ENCODE measurements at regions not wholly inside any gene's neighbourhood (a gene's known extent, or its start where the extent isn't known, plus 50 kb on each side); places are given as distances from the start of the nearest gene placed in this dataset.
A peak's percentile ranks its signal among the peaks of the same experiment; 100 is the strongest.

- DNase-seq = no peak
- Histone ChIP-seq H3K4me3 (ENCODE audit: insufficient read depth, low read depth, low read length) (no peak overlapping the region), H3K27me3 (ENCODE audit: control insufficient read depth, insufficient read depth, low read length) (peaks cover 2% of the 10 kb centered on the region; the same call in 1 of the 2 replicates), H3K36me3 (replicated peaks; ENCODE audit: control insufficient read depth, insufficient read depth, low read length) (no peaks in the 10 kb centered on the region)
These were observed 108.1 kb upstream of the INSIG1 start for GRCh38 chr7:155189590-155189989.

DNA sequence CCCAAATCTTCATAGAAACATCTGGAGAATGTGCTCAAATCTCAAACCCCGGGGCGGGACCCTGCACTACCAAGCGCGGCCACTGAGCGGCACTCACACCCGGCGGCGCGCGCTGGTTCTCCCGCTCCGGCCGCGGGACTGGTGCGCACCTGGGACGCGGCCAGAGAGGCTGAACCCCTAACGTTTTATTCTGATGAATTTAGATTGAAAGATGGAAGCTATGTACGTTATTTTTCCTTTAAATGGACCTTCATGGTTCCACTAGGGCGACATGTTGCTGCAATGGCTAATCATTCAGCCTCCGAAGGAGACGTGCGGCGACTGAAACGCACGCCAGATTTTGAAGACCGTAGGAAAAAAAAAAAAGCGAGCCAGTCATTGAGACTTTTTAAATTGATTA, 107.0 kb upstream of the INSIG1 start:
- H3K36me3 ChIP-seq (replicated peaks; ENCODE audit: control insufficient read depth, insufficient read depth, low read length) = no peaks in the 10 kb centered on the region
- no peak overlapping the region for H3K4me3 ChIP-seq (ENCODE audit: insufficient read depth, low read depth, low read length)
- DNase-seq = peak; percentile 94
- H3K27me3 ChIP-seq (ENCODE audit: control insufficient read depth, insufficient read depth, low read length) = peaks cover 2% of the 10 kb centered on the region; the same call in 1 of the 2 replicates

DNA sequence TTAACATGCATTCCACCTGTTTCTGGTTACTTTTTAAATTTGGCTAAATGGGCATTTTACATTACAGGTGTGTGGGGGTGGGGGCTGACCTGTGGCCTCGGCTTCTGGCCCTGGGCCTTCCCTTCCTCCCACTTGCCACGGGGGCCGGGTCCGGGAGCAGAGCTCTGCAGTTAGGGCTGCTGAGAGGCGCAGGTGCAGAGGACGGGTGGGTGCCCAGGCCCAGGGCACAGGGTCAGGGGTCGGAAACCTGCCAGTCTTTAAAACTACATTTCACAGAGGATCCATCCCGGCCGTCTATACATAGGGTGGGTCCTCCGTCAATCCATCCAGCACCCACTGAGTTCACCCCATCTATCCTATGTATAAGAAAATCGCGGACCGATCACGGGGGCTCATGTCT, 106.5 kb upstream of the INSIG1 start:
- Histone ChIP-seq H3K36me3 (replicated peaks; ENCODE audit: control insufficient read depth, insufficient read depth, low read length) (no peaks in the 10 kb centered on the region), H3K27me3 (ENCODE audit: control insufficient read depth, insufficient read depth, low read length) (peaks cover 2% of the 10 kb centered on the region; the same call in 1 of the 2 replicates), H3K4me3 (ENCODE audit: insufficient read depth, low read depth, low read length) (no peak overlapping the region)
- no peak for DNase-seq

DNA sequence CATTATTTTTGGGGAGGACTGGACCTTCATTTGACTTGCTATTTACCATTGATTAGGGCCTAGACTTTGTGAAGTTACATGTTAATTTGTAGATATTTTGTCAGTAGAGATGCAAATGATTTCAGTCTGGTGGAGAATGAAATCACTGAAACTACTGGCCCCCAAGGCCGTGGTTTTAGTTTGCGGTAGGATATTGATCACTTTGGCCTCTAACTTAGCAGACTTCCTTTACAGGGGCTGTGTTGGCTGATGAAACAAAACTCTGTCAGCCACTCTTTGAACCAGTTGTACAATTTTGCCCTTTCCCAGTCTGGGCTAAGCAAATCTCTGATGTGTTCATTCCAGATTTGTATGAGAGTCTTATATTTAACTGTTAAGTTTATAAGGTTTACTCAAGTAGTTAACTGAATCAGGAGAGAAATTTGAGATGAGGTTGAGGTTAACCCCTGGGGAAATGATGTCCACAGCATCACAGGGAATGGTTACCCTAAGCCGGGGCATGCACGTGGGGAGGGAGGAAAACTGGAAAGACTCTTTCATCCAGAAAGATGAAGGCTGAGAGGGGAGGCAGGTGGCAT, 105.7 kb upstream of the INSIG1 start:
- Histone ChIP-seq H3K27me3 (ENCODE audit: control insufficient read depth, insufficient read depth, low read length) (peaks cover 2% of the 10 kb centered on the region; the same call in 1 of the 2 replicates), H3K4me3 (ENCODE audit: insufficient read depth, low read depth, low read length) (no peak overlapping the region), H3K36me3 (replicated peaks; ENCODE audit: control insufficient read depth, insufficient read depth, low read length) (no peaks in the 10 kb centered on the region)
- DNase-seq = no peak

DNA sequence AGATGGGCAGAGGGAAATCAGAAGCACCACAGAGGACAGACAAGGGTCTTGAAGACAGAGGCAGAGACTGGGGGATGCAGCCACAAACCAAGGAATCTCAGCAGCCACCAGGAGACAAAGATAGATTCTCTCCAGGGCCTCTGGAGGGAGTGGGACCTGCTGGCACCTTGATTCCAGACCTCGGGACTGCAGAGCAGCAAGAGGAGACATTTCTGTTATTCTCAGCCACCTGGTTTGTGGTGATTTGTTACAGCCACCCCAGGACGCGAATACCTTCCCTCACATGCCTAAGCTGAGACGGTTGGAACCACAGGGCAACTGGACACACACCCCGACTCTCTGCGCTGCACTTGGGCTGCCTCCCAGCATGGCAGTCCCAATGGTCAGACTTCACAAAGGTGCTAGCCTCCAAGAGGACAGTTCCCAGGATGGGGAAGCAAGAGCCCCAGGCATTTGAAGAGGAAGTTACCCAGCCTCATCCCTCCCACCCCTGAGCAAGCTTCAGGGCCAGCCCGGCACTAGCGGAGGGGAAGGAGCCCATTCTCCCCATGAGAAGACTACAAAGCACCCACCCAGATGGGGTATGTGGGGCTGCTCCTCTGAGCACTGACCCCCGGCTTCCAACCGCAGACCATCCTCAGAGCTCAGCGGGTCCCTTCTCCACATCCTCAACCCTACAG, 104.6 kb upstream of the INSIG1 start:
- no peak for DNase-seq
- peaks cover 2% of the 10 kb centered on the region; the same call in 1 of the 2 replicates for H3K27me3 ChIP-seq (ENCODE audit: control insufficient read depth, insufficient read depth, low read length)
- no peaks in the 10 kb centered on the region for H3K36me3 ChIP-seq (replicated peaks; ENCODE audit: control insufficient read depth, insufficient read depth, low read length)
- H3K4me3 ChIP-seq (ENCODE audit: insufficient read depth, low read depth, low read length) = no peak overlapping the region

DNA sequence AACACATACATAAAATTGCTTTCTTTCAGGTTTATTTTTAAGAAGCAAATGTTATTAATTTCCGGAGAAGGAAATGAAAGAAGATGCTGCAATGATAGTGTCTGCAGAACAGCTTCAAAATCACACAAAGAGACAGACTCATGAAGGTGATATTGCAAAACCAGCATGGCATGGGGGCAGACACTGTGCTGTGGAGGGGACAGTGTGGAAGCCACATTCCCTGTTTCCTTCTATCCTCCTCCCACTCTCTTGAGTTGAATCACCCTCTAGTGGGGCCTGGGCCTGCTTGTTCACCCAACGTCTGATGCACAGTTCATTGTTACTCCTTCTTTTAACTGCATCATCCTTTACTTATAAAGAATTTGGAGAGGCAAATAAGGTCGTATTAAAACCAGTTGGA, 104.0 kb upstream of the INSIG1 start:
- H3K4me3 ChIP-seq (ENCODE audit: insufficient read depth, low read depth, low read length) = no peak overlapping the region
- DNase-seq = no peak
- H3K36me3 ChIP-seq (replicated peaks; ENCODE audit: control insufficient read depth, insufficient read depth, low read length) = no peaks in the 10 kb centered on the region
- H3K27me3 ChIP-seq (ENCODE audit: control insufficient read depth, insufficient read depth, low read length) = peaks cover 2% of the 10 kb centered on the region; the same call in 1 of the 2 replicates

GRCh38 chr7:155194382-155195140, 103.1 kb upstream of the INSIG1 start:
- no peak for DNase-seq
- no peaks in the 10 kb centered on the region for H3K36me3 ChIP-seq (replicated peaks; ENCODE audit: control insufficient read depth, insufficient read depth, low read length)
- H3K27me3 ChIP-seq (ENCODE audit: control insufficient read depth, insufficient read depth, low read length) = peaks cover 2% of the 10 kb centered on the region; the same call in 1 of the 2 replicates
- H3K4me3 ChIP-seq (ENCODE audit: insufficient read depth, low read depth, low read length) = no peak overlapping the region

DNA sequence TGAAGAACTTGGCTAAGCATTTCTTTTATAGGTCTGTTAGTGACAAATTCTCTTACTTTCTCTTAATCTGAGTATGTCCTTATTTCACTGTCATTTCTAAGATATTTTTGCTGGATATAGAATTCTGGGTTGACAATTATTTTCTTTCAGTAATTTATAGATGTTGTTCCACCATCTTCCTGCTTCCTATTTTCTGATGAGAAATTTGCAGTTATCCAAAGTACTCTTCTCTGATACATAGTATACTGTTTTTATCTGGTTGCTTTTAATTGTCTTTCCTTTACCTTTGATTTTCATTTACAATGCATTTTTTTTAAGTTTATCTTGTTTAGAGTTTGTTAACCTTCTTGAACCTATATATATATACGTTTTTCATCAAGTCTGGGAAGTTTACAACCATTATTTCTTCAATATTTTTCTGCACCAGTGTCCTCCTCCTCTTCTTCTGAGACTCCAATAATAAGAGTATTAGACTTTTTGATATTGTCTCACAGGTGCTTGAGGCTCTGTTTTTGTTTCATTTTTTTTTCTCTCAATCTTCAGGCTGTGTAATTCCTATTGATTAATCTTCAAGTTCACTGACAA, 101.6 kb upstream of the INSIG1 start:
- Histone ChIP-seq H3K27me3 (ENCODE audit: control insufficient read depth, insufficient read depth, low read length) (peaks cover under 1% of the 10 kb centered on the region; the same call in 1 of the 2 replicates), H3K4me3 (ENCODE audit: insufficient read depth, low read depth, low read length) (no peak overlapping the region), H3K36me3 (replicated peaks; ENCODE audit: control insufficient read depth, insufficient read depth, low read length) (no peaks in the 10 kb centered on the region)
- no peak for DNase-seq

- Histone ChIP-seq H3K4me3 (ENCODE audit: insufficient read depth, low read depth, low read length) (no peak overlapping the region), H3K27me3 (ENCODE audit: control insufficient read depth, insufficient read depth, low read length) (no peaks in the 10 kb centered on the region), H3K36me3 (replicated peaks; ENCODE audit: control insufficient read depth, insufficient read depth, low read length) (no peaks in the 10 kb centered on the region)
- no peak for DNase-seq
These were observed 99.3 kb upstream of the INSIG1 start for GRCh38 chr7:155198196-155198892.

DNA sequence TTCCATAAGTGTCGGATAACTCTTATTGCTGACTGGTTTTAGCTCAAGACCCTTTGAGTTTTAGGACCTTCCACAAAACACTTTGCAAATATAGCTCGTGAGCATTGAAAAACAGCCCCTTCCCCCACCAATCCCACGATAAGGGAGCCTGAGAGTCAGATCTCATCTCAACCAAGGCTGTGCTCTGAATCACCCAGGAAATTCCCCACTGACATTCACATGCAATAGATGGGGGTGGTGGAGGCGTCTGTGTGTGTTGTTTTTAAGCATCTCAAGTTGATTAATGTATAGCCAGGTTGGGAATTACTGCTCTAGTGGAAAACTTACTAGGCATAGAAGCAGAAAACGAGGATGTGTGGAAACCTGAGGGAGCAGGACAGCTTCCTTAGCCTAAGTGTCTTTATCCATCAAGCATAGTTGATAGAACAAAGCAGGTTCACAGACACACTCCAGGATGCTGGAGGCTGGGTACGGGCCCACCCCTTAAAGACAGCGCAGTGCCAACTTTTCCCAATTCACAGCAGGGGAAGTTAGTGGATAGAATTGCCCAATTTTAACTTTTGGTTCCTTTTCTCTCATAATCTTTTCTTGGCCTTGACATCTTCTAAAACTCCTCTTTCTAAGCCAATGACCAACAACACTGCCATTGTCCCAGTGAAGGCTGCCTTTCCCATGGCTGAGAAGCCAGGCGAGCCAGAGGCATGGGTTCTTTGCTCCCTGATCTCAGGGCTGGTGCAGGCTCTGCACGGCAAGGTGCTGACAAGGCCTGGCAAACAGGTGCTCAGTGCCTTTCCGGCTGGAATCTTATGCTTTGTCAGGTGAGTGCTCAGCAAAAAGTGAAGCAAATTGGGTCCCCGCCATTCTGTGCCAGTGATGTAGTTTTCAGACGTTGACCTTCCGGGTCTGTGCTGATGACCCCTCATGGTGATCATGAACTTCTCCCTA, 98.5 kb upstream of the INSIG1 start:
- Histone ChIP-seq H3K4me3 (ENCODE audit: insufficient read depth, low read depth, low read length) (no peak overlapping the region), H3K36me3 (replicated peaks; ENCODE audit: control insufficient read depth, insufficient read depth, low read length) (no peaks in the 10 kb centered on the region), H3K27me3 (ENCODE audit: control insufficient read depth, insufficient read depth, low read length) (no peaks in the 10 kb centered on the region)
- no peak for DNase-seq

DNA sequence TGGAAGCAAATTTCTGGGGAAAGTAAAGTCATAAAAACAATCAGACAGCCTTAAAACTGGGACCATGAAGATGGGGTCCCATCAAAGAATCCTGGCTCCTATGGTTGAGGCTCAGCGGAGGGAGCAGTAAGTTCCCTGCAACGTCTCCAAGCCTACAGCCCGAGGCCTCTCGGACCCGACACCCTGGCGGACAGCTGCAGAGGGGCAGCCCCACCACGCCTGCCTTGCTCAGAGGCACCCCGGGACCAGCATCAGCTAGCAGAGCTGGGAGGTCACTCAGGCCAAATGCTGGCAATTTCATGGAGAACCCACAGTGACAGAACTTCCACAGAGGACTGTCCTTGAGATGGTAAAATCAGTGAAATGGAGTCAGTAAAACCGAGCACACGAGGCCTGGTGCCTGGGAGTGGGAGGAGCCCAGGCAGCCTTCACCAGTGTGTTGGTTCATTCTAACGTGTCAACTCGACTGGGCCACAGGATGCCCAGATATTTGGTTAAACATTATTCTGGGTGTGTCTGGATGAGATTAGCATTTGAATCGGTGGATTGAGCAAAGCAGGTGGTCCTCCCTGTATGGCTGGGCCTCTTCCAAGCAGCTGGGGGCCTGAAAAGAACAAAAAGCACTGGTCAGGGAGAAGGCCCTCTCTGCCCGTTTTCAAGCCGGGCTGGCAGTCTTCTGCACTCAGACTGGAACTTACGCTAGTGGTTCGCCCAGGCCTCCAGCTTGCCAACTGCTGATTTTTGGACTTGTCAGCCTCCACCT, 96.2 kb upstream of the INSIG1 start:
- no peaks in the 10 kb centered on the region for H3K27me3 ChIP-seq (ENCODE audit: control insufficient read depth, insufficient read depth, low read length)
- DNase-seq = peak; percentile 26
- no peak overlapping the region for H3K4me3 ChIP-seq (ENCODE audit: insufficient read depth, low read depth, low read length)
- no peaks in the 10 kb centered on the region for H3K36me3 ChIP-seq (replicated peaks; ENCODE audit: control insufficient read depth, insufficient read depth, low read length)

DNA sequence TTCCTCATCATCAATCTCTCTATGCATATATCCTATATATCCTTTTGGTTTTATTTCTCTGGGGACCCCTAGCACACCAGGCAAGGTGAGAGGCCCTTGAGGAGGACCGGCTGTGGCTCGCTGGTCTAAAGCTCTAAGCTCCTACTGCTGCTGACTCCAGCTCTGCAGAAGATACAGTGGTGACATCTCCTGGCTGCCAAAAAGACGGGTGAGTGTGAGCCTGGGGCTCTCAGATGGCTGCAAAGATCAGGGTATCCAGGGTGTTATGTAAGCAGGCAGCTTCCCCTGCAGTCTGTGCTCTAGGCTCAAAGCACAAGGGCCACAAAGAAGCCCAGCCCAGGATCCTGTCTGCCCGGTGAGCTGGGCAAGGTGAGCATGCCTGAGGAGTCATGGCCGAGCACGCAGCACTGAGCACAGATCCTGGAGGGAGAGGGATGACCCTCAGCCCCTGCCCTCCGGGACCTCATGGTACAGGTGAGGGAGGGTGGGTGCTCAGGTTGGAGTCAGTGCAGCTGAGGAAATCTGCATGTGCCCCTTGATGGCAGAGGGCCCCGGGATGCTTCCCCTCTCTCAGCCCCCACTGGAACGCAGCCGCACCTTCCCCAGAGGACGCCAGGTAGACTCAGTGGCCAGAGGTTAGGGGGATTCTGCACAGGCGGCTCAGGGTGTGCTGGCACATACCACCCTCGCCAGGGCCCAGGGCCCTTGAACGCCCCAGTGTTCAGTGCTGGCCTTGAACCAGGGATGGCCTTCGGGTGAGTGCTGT, 95.4 kb upstream of the INSIG1 start:
- peak; percentile 25 for DNase-seq
- H3K36me3 ChIP-seq (replicated peaks; ENCODE audit: control insufficient read depth, insufficient read depth, low read length) = no peaks in the 10 kb centered on the region

More for the DNA sequence above, 95.4 kb upstream of the INSIG1 start:
- Histone ChIP-seq H3K4me3 (ENCODE audit: insufficient read depth, low read depth, low read length) (no peak overlapping the region), H3K27me3 (ENCODE audit: control insufficient read depth, insufficient read depth, low read length) (no peaks in the 10 kb centered on the region)
